B cell (primary cell): ENCODE measurements at regions not wholly inside any gene's neighbourhood (a gene's known extent, or its start where the extent isn't known, plus 50 kb on each side); places are given as distances from the start of the nearest gene placed in this dataset.

ENCODE experiments used
- EZH2 ChIP-seq: IDR thresholded peaks from 2 replicates; pipeline ENCODE4 v1.6.1; 2012; ENCODE audit warnings: borderline replicate concordance, low read depth, mild to moderate bottlenecking, moderate library complexity, low read length; ENCODE audit not compliant: insufficient read depth, poor library complexity, severe bottlenecking
- TF ChIP-seq, protein P1 (sequence below): fragments of 200-600 bp; IDR thresholded peaks from one replicate; pipeline ENCODE4 v1.8.0; 2022; ENCODE audit warnings: antibody characterized with exemption, mild to moderate bottlenecking

DNA sequence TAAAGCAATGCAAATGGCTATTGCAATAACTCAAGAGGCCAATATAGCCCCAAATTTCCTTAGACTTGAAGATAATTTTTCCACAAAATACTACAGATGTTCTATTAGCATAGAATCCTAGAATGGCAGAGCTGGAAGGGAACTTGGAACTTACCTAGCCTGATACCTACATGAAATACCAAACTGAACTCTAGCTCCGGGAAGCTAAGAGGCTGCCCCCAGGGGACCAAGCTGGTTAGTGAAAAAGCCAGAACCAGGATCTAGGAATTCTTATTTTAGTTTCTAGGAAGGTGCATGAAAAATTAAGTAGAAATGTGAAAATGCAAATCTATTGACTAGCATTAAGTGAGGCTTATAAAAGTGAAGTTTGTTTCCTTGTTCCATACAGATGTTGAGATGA, 256.0 kb upstream of the CBLB start:
- TF ChIP-seq, protein P1, sequence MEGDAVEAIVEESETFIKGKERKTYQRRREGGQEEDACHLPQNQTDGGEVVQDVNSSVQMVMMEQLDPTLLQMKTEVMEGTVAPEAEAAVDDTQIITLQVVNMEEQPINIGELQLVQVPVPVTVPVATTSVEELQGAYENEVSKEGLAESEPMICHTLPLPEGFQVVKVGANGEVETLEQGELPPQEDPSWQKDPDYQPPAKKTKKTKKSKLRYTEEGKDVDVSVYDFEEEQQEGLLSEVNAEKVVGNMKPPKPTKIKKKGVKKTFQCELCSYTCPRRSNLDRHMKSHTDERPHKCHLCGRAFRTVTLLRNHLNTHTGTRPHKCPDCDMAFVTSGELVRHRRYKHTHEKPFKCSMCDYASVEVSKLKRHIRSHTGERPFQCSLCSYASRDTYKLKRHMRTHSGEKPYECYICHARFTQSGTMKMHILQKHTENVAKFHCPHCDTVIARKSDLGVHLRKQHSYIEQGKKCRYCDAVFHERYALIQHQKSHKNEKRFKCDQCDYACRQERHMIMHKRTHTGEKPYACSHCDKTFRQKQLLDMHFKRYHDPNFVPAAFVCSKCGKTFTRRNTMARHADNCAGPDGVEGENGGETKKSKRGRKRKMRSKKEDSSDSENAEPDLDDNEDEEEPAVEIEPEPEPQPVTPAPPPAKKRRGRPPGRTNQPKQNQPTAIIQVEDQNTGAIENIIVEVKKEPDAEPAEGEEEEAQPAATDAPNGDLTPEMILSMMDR: no peak
- TF ChIP-seq EZH2: no peak
